H1 (cell line): ENCODE measurements at regions not wholly inside any gene's neighbourhood (a gene's known extent, or its start where the extent isn't known, plus 50 kb on each side); places are given as distances from the start of the nearest gene placed in this dataset.

Source experiments
- JUN ChIP-seq: IDR thresholded peaks from 2 replicates; pipeline ENCODE4 v1.6.1; 2011; ENCODE audit warnings: low read depth, mild to moderate bottlenecking, improper control_type of control experiment, low read length
- SIX5 ChIP-seq: IDR thresholded peaks from 2 replicates; pipeline ENCODE4 v1.6.1; 2011; ENCODE audit warnings: mild to moderate bottlenecking, low read depth, low read length
- TF ChIP-seq, protein P1 (sequence below): IDR thresholded peaks from 2 replicates; pipeline ENCODE4 v1.6.1; 2011; ENCODE audit warnings: low read length, improper control_type of control experiment

- TF ChIP-seq, protein P1, sequence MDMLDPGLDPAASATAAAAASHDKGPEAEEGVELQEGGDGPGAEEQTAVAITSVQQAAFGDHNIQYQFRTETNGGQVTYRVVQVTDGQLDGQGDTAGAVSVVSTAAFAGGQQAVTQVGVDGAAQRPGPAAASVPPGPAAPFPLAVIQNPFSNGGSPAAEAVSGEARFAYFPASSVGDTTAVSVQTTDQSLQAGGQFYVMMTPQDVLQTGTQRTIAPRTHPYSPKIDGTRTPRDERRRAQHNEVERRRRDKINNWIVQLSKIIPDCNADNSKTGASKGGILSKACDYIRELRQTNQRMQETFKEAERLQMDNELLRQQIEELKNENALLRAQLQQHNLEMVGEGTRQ: no peak
- TF ChIP-seq SIX5 (no peak), JUN (no peak)
Measured at GRCh38 chr14:71527838-71528237, 404.4 kb upstream of the RGS6 start (continued).
